Renal cortex interstitium (tissue), 11 donors: ENCODE measurements at regions not wholly inside any gene's neighbourhood (a gene's known extent, or its start where the extent isn't known, plus 50 kb on each side); places are given as distances from the start of the nearest gene placed in this dataset.

ENCODE experiments used
- DNase-seq, 11 donors: peaks; one replicate each; pipeline ENCODE4 v3.0.0-alpha.2; 2013; ENCODE audit warnings: low read depth in 9 of 11, low spot score in 4 of 11; ENCODE audit errors: extremely low read depth in 1 of 11

- no peak for DNase-seq
These were observed 200.2 kb downstream of the OSR1 start for GRCh38 chr2:19158211-19158610.

- no peak for DNase-seq
These were observed 201.8 kb downstream of the OSR1 start for GRCh38 chr2:19156646-19157045.

GRCh38 chr2:19150726-19151125 is 207.7 kb downstream of the OSR1 start:
- no peak for DNase-seq

DNA sequence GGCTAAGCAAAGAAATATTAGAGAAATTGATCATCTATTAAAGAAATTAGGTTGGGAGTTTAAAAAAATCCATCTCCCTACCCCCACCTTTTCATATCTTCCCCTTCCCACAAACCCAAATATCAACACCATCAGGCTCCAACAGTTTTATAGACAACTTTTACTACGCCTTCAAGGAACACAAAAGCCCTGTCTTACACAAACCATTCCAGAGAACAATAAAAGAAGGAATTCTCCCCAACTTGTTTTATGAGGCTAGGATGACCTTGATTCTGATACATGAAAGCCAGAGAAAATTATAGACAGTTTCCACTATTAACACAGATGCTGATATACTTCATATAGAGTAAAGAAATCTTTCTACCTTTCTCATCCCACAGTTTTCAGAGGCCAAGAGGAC is 211.6 kb downstream of the OSR1 start:
- DNase-seq, result no peak

- no peak for DNase-seq
These were observed 217.0 kb downstream of the OSR1 start for GRCh38 chr2:19141234-19142004.

- DNase-seq, result no peak
These were observed 217.8 kb downstream of the OSR1 start for GRCh38 chr2:19140463-19141208.

- DNase-seq, result no peak
These were observed 219.0 kb downstream of the OSR1 start for GRCh38 chr2:19139386-19139785.

GRCh38 chr2:19138264-19138825 is 220.1 kb downstream of the OSR1 start:
- DNase-seq, result no peak

DNA sequence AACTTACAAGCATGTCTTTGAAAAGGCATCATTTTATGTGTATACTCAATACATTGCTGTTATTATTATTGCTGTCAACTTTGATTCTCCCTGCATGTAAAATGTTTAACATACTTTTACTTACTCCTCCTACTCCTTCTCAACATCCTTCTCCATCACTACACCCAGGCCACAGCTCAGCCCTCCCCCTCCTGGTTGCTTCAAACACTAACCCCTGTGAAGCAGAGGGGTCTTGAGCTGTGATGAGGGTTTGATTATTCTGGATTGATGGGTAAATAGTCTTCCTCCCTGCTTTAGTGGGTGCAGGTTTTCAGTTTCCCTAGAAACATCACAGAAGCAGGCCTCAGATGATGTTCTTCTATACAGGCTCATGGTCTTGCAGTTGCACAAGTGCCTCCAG is 221.0 kb downstream of the OSR1 start:
- DNase-seq, result no peak

GRCh38 chr2:19132967-19133366 is 225.5 kb downstream of the OSR1 start:
- no peak for DNase-seq

GRCh38 chr2:19131871-19132270 is 226.6 kb downstream of the OSR1 start:
- no peak for DNase-seq

DNA sequence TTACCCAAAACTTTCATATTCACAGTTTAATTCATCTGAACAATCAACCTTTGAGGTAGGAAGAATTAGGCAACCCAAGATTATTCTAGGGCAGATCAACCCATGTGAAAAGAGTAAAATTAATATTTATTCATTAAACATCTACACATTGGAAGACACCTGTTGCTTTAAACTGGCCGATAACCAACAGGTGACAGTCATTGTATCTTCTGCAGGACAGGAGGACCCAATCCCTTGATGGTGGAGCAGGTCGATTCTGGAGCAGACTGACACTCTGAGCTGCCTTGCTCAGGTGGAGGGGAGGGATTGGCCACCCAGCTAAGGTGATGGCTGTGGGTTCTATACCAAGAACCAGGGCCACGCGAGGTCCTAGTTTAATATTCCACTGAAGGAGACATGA is 230.3 kb downstream of the OSR1 start:
- DNase-seq, result no peak

DNA sequence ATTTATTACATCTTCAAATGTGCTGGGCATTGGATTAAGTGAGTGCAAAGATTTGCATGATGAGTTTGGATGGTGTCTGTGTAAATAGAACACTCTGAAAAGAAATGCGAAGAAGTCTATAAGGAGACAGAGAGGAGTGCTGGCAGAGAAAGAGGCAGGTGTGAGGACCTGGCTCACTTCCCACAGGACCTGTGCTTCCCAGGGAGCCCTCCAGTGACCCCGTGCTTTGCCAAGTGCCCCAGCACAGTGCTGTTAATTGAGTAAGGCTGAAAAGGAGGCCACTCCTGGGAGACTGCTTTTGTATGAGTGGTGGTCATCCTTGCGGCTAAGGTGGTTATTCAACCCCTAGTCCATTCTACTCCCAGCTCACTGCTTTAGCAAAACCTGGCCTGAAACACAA is 230.8 kb downstream of the OSR1 start:
- no peak for DNase-seq

DNA sequence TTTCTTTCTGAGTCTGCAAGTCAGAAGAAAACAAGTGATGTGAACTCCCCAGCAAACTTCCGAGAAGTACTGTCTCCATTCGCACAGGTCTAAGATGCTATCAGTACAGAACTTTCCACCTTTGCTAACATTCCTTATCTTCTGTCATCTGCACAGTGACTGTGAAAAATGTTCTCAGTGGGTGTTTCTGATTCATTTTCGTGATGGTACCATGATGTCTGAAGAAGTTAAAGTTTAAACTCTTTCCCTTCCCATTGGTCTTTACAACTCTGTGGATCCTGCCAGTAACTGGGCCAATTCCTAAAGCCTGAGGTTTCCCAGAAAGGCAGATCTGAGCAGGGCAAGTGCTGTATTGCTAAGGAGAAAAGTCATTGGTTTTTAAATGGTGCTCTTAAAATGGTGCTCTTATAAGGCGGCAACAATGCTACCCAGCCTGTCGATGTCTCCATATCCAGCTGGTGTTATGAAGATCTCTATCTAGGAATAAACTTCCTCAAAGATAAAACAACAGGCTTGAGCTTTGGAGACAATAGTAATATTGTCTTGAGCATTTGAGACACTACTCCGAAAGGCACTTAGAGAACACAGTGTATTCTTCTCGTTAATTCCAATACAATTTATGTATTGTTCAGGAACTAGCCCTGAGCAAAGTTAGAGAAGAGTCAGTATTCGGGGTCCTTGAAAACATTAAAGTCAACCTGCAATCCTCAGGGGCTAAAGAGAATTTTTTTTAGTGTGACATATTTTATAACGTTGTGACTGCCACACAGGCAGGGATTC is 232.3 kb downstream of the OSR1 start:
- no peak for DNase-seq

DNA sequence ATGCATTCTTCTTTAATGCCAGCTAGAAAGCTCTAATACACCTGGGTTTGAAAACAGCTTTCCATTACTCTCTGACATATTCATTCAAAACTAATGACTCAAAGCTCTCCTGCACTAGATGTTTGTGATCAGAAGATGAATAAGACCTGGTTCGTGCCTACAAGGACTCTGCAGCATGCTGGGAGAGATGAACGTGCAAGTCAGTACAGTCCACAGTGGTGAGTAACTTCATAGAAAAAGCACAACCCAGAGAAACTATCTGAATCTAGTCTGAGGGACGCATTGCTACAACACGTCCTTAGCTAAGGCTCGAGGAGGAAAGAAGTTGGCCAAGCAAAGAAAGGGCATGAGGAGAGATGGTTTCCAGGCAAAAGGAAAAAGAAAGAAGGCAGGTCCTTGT is 234.3 kb downstream of the OSR1 start:
- DNase-seq, result no peak

DNA sequence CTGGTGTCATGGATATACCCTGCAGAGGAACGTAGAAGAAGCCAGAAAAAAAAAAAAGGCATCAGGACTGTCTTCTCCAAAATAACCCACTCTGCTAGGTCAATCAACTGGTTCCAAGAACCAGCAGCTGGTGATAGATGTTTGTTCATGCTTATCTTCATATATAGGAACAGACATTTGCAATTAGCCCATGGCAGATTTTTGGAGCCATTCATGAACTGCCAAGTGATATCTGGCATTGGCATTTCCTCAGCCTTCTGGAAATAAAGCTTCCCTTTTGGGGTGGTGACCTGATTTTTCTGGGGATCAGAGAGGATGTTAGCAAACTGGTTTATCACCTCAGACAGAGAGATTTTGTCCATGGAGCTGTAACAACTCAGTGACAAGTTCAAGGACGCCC is 234.9 kb downstream of the OSR1 start:
- no peak for DNase-seq

DNA sequence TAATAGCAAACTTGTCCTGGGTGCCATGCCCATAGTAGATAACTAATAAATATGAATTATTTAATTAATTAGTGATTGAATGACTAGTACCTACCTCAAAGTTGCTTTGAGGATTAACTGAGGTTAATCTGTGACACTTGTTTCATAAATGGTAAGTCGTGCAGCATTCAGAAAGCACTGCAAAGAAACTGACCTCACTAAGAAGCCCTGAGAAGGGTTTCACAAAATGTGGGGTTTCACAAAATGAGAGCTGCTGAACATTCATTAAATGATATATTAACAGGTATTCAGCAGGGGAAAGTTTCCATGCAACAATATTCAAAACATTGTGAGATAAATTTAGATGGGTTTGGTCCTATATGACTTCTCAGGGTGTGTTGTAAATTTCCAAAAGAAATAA is 236.2 kb downstream of the OSR1 start:
- no peak for DNase-seq

GRCh38 chr2:19120941-19121750 is 237.3 kb downstream of the OSR1 start:
- no peak for DNase-seq

DNA sequence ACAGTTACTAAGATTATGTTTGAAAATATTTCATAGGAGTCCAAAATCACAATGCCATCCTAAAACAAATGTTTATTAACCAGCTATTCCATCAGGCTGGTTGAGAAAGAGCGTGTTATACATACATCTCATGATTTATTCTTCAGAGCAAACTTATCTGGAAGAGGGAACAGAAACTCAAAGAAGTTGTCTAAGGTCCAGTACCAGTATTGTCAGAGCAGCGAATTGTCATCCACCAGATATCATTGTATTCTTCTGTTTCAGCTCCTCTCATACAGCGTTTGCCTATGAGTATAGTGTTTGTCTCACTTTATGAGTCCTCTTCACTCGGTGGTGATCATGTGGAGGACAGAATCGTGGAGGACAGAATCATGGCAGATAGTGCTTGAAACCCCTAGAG is 238.2 kb downstream of the OSR1 start:
- no peak for DNase-seq
